IMR-90 (cell line): ENCODE measurements at regions not wholly inside any gene's neighbourhood (a gene's known extent, or its start where the extent isn't known, plus 50 kb on each side); places are given as distances from the start of the nearest gene placed in this dataset.

Experiments used
- ATAC-seq: fragments of 200-7000 bp; cut with Tn5 transposase; 2 replicates; pipeline ENCODE4 v1.9.1; 2020; ENCODE audit warnings: low read depth, mild to moderate bottlenecking, moderate library complexity
- BruUV-seq: library from RNA; stranded (reverse); fragments of 400-500 nt; replicated peaks from 2 replicates; lab custom pipeline; 2021; lab: Mats Ljungman, UMichigan
- CTCF ChIA-PET: fragments of 300-600 bp; formaldehyde crosslinking; extraction: SDS; loops from one replicate; lab custom pipeline; 2021; ENCODE audit warnings: antibody characterized with exemption; lab: Yijun Ruan, JAX
- POLR2A ChIA-PET: fragments of 300-600 bp; sonication (Branson Sonifier 250); formaldehyde crosslinking; loops from one replicate; lab custom pipeline; 2022; ENCODE audit warnings: antibody characterized with exemption; ENCODE audit not compliant: unreplicated experiment; lab: Charles Lee
- DNase-seq: peaks from one replicate; pipeline ENCODE4 v3.0.0; 2013
- H2AFZ ChIP-seq: replicated peaks from 2 replicates; pipeline ENCODE3; 2013; ENCODE audit warnings: low read length, mild to moderate bottlenecking; ENCODE audit not compliant: poor library complexity
- H2AK5ac ChIP-seq: 2 replicates; pipeline ENCODE4 v1.6.1; 2013; ENCODE audit warnings: low read depth, low read length, inconsistent platforms
- H2AK9ac ChIP-seq: replicated peaks from 2 replicates; pipeline ENCODE3; 2013; ENCODE audit warnings: mild to moderate bottlenecking, low read depth, low read length, moderate library complexity; ENCODE audit not compliant: poor library complexity
- H2BK120ac ChIP-seq: 2 replicates; pipeline ENCODE4 v1.6.1; 2013; ENCODE audit warnings: low read depth, low read length, inconsistent platforms
- H2BK15ac ChIP-seq: 3 replicates; pipeline ENCODE4 v1.6.1; 2013; ENCODE audit warnings: low read depth, low read length, inconsistent platforms
- H2BK20ac ChIP-seq: 2 replicates; pipeline ENCODE4 v1.6.1; 2013; ENCODE audit warnings: low read depth, mild to moderate bottlenecking, inconsistent platforms, low read length, moderate library complexity
- H2BK5ac ChIP-seq: 2 replicates; pipeline ENCODE4 v1.6.1; 2013; ENCODE audit warnings: mild to moderate bottlenecking, low read depth, low read length, inconsistent platforms; ENCODE audit not compliant: poor library complexity, severe bottlenecking
- H3K14ac ChIP-seq: replicated peaks from 2 replicates; pipeline ENCODE4 v1.6.1; 2013; ENCODE audit warnings: low read depth, low read length, inconsistent platforms
- H3K18ac ChIP-seq: 2 replicates; pipeline ENCODE4 v1.6.1; 2013; ENCODE audit warnings: low read depth, low read length, control low read depth
- H3K23ac ChIP-seq: 2 replicates; pipeline ENCODE4 v1.6.1; 2013; ENCODE audit warnings: low read depth, low read length, inconsistent platforms
- H3K27ac ChIP-seq: 2 replicates; pipeline ENCODE4 v1.5.1; 2013; ENCODE audit warnings: mild to moderate bottlenecking, control low read depth, low read length; ENCODE audit not compliant: insufficient read depth
- H3K27me3 ChIP-seq: 2 replicates; pipeline ENCODE4 v1.6.1; 2013; ENCODE audit warnings: low read length; ENCODE audit not compliant: control insufficient read depth, insufficient read depth
- H3K36me3 ChIP-seq: 2 replicates; pipeline ENCODE4 v1.6.1; 2013; ENCODE audit warnings: low read length, mixed read lengths; ENCODE audit not compliant: control insufficient read depth, insufficient read depth
- H3K4ac ChIP-seq: 2 replicates; pipeline ENCODE4 v1.6.1; 2013; ENCODE audit warnings: low read depth, low read length, inconsistent platforms
- H3K4me1 ChIP-seq: 2 replicates; pipeline ENCODE4 v1.6.1; 2013; ENCODE audit warnings: low read length, mixed read lengths; ENCODE audit not compliant: control insufficient read depth, insufficient read depth
- H3K4me2 ChIP-seq: 2 replicates; pipeline ENCODE4 v1.6.1; 2013; ENCODE audit warnings: low read depth, mild to moderate bottlenecking, control low read depth, low read length, moderate library complexity
- H3K4me3 ChIP-seq: 2 replicates; pipeline ENCODE4 v1.5.1; 2013; ENCODE audit warnings: low read depth, mild to moderate bottlenecking, control low read depth, low read length, moderate library complexity; ENCODE audit not compliant: insufficient read depth
- H3K56ac ChIP-seq: 2 replicates; pipeline ENCODE4 v1.6.1; 2013; ENCODE audit warnings: low read length, inconsistent platforms; ENCODE audit not compliant: insufficient read depth; ENCODE audit errors: extremely low read depth
- H3K79me1 ChIP-seq, 2 experiments: 2 replicates each; pipeline ENCODE4 v1.6.1; 2013; ENCODE audit warnings: low read length in 2 of 2, inconsistent platforms in 1 of 2, low read depth in 1 of 2
- H3K9ac ChIP-seq: 2 replicates; pipeline ENCODE4 v1.6.1; 2013; ENCODE audit warnings: low read depth, low read length, control low read depth
- H3K9me1 ChIP-seq: 2 replicates; pipeline ENCODE4 v1.6.1; 2013; ENCODE audit warnings: low read length, inconsistent platforms; ENCODE audit not compliant: insufficient read depth
- H3K9me3 ChIP-seq: 2 replicates; pipeline ENCODE4 v1.6.1; 2013; ENCODE audit warnings: low read length; ENCODE audit not compliant: control insufficient read depth, insufficient read depth
- H4K20me1 ChIP-seq: 2 replicates; pipeline ENCODE4 v1.6.1; 2013; ENCODE audit warnings: low read length, inconsistent platforms; ENCODE audit not compliant: insufficient read depth
- H4K5ac ChIP-seq: 2 replicates; pipeline ENCODE4 v1.6.1; 2013; ENCODE audit warnings: mild to moderate bottlenecking, low read depth, low read length, control low read depth
- H4K8ac ChIP-seq, 2 experiments: 2 replicates each; pipeline ENCODE4 v1.6.1; 2013; ENCODE audit warnings: low read depth in 2 of 2, low read length in 2 of 2, control low read depth in 1 of 2, inconsistent platforms in 1 of 2
- H4K91ac ChIP-seq: 2 replicates; pipeline ENCODE4 v1.6.1; 2013; ENCODE audit warnings: low read depth, low read length, inconsistent platforms; ENCODE audit not compliant: insufficient read depth
- BHLHE40 ChIP-seq: fragments of 150-350 bp; IDR thresholded peaks from 2 replicates; pipeline ENCODE4 v1.6.1; 2016; ENCODE audit warnings: mild to moderate bottlenecking, low read depth, low read length
- CEBPB ChIP-seq: IDR thresholded peaks from 2 replicates; pipeline ENCODE4 v1.6.1; 2012; ENCODE audit warnings: low read depth, low read length, improper control_type of control experiment
- CHD1 ChIP-seq: IDR thresholded peaks from 2 replicates; pipeline ENCODE4 v1.6.1; 2012; ENCODE audit warnings: low read depth, low read length, improper control_type of control experiment
- ELK1 ChIP-seq: fragments of 150-350 bp; IDR thresholded peaks from 2 replicates; pipeline ENCODE4 v1.6.1; 2016; ENCODE audit warnings: low read depth, mild to moderate bottlenecking, low read length, moderate library complexity, borderline replicate concordance
- FOS ChIP-seq: fragments of 150-350 bp; IDR thresholded peaks from 2 replicates; pipeline ENCODE4 v1.6.1; 2016; ENCODE audit warnings: low read depth, low read length
- MAFK ChIP-seq: IDR thresholded peaks from 2 replicates; pipeline ENCODE4 v1.6.1; 2012; ENCODE audit warnings: low read depth, low read length, improper control_type of control experiment
- MAZ ChIP-seq: IDR thresholded peaks from 2 replicates; pipeline ENCODE4 v1.6.1; 2012; ENCODE audit warnings: low read depth, mild to moderate bottlenecking, low read length, improper control_type of control experiment, moderate library complexity, borderline replicate concordance
- MXI1 ChIP-seq: IDR thresholded peaks from 2 replicates; pipeline ENCODE4 v1.6.1; 2012; ENCODE audit warnings: low read depth, mild to moderate bottlenecking, low read length, moderate library complexity, borderline replicate concordance
- NFE2L2 ChIP-seq: fragments of 150-350 bp; IDR thresholded peaks from 2 replicates; pipeline ENCODE4 v1.6.1; 2016; ENCODE audit warnings: low read depth, mild to moderate bottlenecking, low read length
- RAD21 ChIP-seq: IDR thresholded peaks from 2 replicates; pipeline ENCODE4 v1.6.1; 2012; ENCODE audit warnings: low read length, improper control_type of control experiment
- RCOR1 ChIP-seq: IDR thresholded peaks from 2 replicates; pipeline ENCODE4 v1.6.1; 2012; ENCODE audit warnings: mild to moderate bottlenecking, low read length, improper control_type of control experiment; ENCODE audit not compliant: insufficient replicate concordance
- RFX5 ChIP-seq: IDR thresholded peaks from 2 replicates; pipeline ENCODE4 v1.8.0; 2012; ENCODE audit warnings: low read depth, mild to moderate bottlenecking, low read length, moderate library complexity
- SMC3 ChIP-seq: fragments of 150-350 bp; IDR thresholded peaks from 2 replicates; pipeline ENCODE4 v1.6.1; 2016; ENCODE audit warnings: low read depth, mild to moderate bottlenecking, antibody characterized with exemption, low read length, moderate library complexity
- WGBS, 2 experiments: methylation state at CpG; one replicate each; pipeline versions ENCODE4 v1.1.5 to v1.1.7; 2013; ENCODE audit warnings: missing lambda C conversion rate in 2 of 2; ENCODE audit not compliant: insufficient read length in 1 of 2; ENCODE audit errors: extremely low coverage in 2 of 2; 5-methylcytosine and 5-hydroxymethylcytosine counted together
- dilution Hi-C: fragments of 300-500 bp; cut with HindIII; formaldehyde crosslinking; loops from one replicate; pipeline ENCODE4 v1.14.3; 2018; ENCODE audit warnings: low sequenced_read_pairs; ENCODE audit not compliant: unreplicated experiment
- in situ Hi-C: fragments of 300-500 bp; cut with MboI; formaldehyde crosslinking; loops from 3 replicates; pipeline ENCODE4 v1.14.3; 2019; ENCODE audit warnings: low sequenced_read_pairs, inconsistent platforms, mixed read lengths
- intact Hi-C: fragments of 100-400 bp; cut with micrococcal nuclease; formaldehyde crosslinking; loops from 2 replicates; pipeline ENCODE4 v1.10.0; 2022
- TF ChIP-seq, protein P1 (sequence below): fragments of 150-350 bp; IDR thresholded peaks from 2 replicates; pipeline ENCODE4 v1.6.1; 2017; ENCODE audit warnings: mild to moderate bottlenecking, antibody characterized with exemption, low read length, low read depth

DNA sequence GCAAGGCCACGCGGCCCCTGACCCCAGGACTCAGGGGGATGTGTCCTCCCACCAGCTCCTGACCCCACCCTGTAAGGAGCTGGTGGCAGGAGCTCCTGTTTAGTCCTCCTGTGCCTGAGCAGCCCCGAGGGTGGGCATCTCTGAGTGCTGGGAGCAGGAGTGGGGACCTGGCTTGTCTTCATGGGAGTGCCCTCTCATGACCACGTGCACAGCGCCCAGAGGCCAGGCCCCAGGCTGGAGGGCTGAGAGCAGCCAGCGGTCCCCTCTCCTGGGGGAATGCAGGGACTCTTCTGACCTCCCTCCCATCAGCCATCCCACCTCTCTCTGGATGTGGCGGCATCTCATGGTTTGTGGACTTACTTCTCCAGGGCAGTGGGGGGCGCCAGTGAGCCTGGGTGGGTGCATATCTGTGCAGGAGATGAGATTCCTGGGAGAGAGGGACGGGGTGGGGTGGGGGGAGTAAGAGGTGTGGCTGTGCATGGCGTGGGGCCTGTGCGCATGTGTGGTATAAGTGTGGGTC is 205.6 kb downstream of the TBC1D2B start:
- in situ Hi-C loops, result no loop called here
- H3K27ac ChIP-seq, result no peak overlapping the region
- no peaks in the 10 kb centered on the region for H3K9me1 ChIP-seq
- no peak overlapping the region for H3K4me3 ChIP-seq
- ChIA-PET POLR2A (no interaction called here), CTCF (no interaction called here)
- H3K36me3 ChIP-seq, result no peaks in the 10 kb centered on the region
- no TSS peak for BruUV-seq
- H3K27me3 ChIP-seq, result peaks cover 5% of the 10 kb centered on the region
- H4K91ac ChIP-seq, result no peak overlapping the region
- no peak overlapping the region for H3K4me2 ChIP-seq
- no peak for DNase-seq
- no peak overlapping the region for H2BK5ac ChIP-seq
- H2BK20ac ChIP-seq, result no peak overlapping the region
- dilution Hi-C loops, result no loop called here
- no peak overlapping the region for H4K5ac ChIP-seq
- no peak overlapping the region for H2AK5ac ChIP-seq
- H3K9me3 ChIP-seq, result no peaks in the 10 kb centered on the region
- H2BK15ac ChIP-seq, result no peak overlapping the region
- TF ChIP-seq BHLHE40 (no peak), ELK1 (no peak), MAFK (no peak), RAD21 (no peak), FOS (no peak), RFX5 (no peak), MXI1 (no peak), CHD1 (no peak), CEBPB (no peak), NFE2L2 (no peak), SMC3 (no peak), MAZ (no peak), RCOR1 (no peak)
- TF ChIP-seq, protein P1, sequence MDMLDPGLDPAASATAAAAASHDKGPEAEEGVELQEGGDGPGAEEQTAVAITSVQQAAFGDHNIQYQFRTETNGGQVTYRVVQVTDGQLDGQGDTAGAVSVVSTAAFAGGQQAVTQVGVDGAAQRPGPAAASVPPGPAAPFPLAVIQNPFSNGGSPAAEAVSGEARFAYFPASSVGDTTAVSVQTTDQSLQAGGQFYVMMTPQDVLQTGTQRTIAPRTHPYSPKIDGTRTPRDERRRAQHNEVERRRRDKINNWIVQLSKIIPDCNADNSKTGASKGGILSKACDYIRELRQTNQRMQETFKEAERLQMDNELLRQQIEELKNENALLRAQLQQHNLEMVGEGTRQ, result no peak
- H3K14ac ChIP-seq, result no peak overlapping the region
- intact Hi-C loops, result no loop called here
- H2AFZ ChIP-seq, result no peak overlapping the region
- H3K18ac ChIP-seq, result no peak overlapping the region
- H4K20me1 ChIP-seq, result no peaks in the 10 kb centered on the region
- no peaks in the 10 kb centered on the region for H3K4me1 ChIP-seq
- no peak overlapping the region for H4K8ac ChIP-seq
- H3K23ac ChIP-seq, result no peak overlapping the region
- H3K9ac ChIP-seq, result no peak overlapping the region
- no peak for ATAC-seq
- no peak overlapping the region for H2AK9ac ChIP-seq
- H3K79me1 ChIP-seq, result no peaks in the 10 kb centered on the region
- WGBS, 2 experiments, result 88% methylated on average over 2 of the region's 11 CpGs; no CpG with 5 or more reads in 1 of the 2 experiments
- no peak overlapping the region for H2BK120ac ChIP-seq
- no peak overlapping the region for H3K4ac ChIP-seq
- no peak overlapping the region for H3K56ac ChIP-seq
